Ecto neural progenitor cell (in vitro differentiated cells): ENCODE measurements at regions not wholly inside any gene's neighbourhood (a gene's known extent, or its start where the extent isn't known, plus 50 kb on each side); places are given as distances from the start of the nearest gene placed in this dataset.

Experiments used
- DNase-seq: peaks from one replicate; pipeline ENCODE4 v3.0.0-alpha.2; 2018; ENCODE audit warnings: low spot score

GRCh38 chr7:130970196-130970595, 236.2 kb upstream of the KLF14 start:
- DNase-seq = no peak

GRCh38 chr7:130970696-130971095, 236.7 kb upstream of the KLF14 start:
- no peak for DNase-seq

- DNase-seq = no peak
These were observed 237.3 kb upstream of the KLF14 start for GRCh38 chr7:130971297-130971696.

GRCh38 chr7:130972201-130972600, 238.2 kb upstream of the KLF14 start:
- DNase-seq = no peak

- no peak for DNase-seq
These were observed 239.6 kb upstream of the KLF14 start for GRCh38 chr7:130973637-130974036.

- no peak for DNase-seq
These were observed 240.2 kb upstream of the KLF14 start for GRCh38 chr7:130974169-130974568.

- DNase-seq = no peak
These were observed 240.8 kb upstream of the KLF14 start for GRCh38 chr7:130974794-130975193.

GRCh38 chr7:130975731-130976130, 241.7 kb upstream of the KLF14 start:
- no peak for DNase-seq

- no peak for DNase-seq
These were observed 248.2 kb upstream of the KLF14 start for GRCh38 chr7:130982160-130982638.

GRCh38 chr7:130982651-130983050, 248.6 kb upstream of the KLF14 start:
- DNase-seq = no peak

- DNase-seq = no peak
These were observed 251.4 kb upstream of the KLF14 start for GRCh38 chr7:130985361-130985760.

- DNase-seq = no peak
These were observed 252.3 kb upstream of the KLF14 start for GRCh38 chr7:130986261-130986690.

GRCh38 chr7:130987092-130987491, 253.1 kb upstream of the KLF14 start:
- no peak for DNase-seq

GRCh38 chr7:130988443-130988842, 254.4 kb upstream of the KLF14 start:
- DNase-seq = no peak

GRCh38 chr7:130989101-130989795, 255.2 kb upstream of the KLF14 start:
- no peak for DNase-seq

- no peak for DNase-seq
These were observed 256.3 kb upstream of the KLF14 start for GRCh38 chr7:130990178-130990832.

GRCh38 chr7:130993671-130994365, 259.8 kb upstream of the KLF14 start:
- no peak for DNase-seq

- DNase-seq = no peak
These were observed 260.5 kb upstream of the KLF14 start for GRCh38 chr7:130994378-130995115.

- no peak for DNase-seq
These were observed 261.5 kb upstream of the KLF14 start for GRCh38 chr7:130995252-130996081.

- DNase-seq = no peak
These were observed 262.3 kb upstream of the KLF14 start for GRCh38 chr7:130996205-130996832.

GRCh38 chr7:130996833-130997231, 262.8 kb upstream of the KLF14 start:
- DNase-seq = no peak
